Endodermal cell (in vitro differentiated cells): ENCODE measurements at regions not wholly inside any gene's neighbourhood (a gene's known extent, or its start where the extent isn't known, plus 50 kb on each side); places are given as distances from the start of the nearest gene placed in this dataset.

Source experiments
- DNase-seq: peaks from one replicate; pipeline ENCODE4 v3.0.0-alpha.2; 2017
- H3K27ac ChIP-seq: 2 replicates; pipeline ENCODE4 v1.5.1; 2013; ENCODE audit warnings: mild to moderate bottlenecking, low read depth, low read length, moderate library complexity
- H3K27me3 ChIP-seq: 2 replicates; pipeline ENCODE4 v1.6.1; 2013; ENCODE audit warnings: mild to moderate bottlenecking, low read length, moderate library complexity; ENCODE audit not compliant: insufficient read depth, control insufficient read depth, poor library complexity, severe bottlenecking
- H3K36me3 ChIP-seq: 2 replicates; pipeline ENCODE4 v1.7.0; 2013; ENCODE audit warnings: mild to moderate bottlenecking, low read length, moderate library complexity; ENCODE audit not compliant: control insufficient read depth, insufficient read depth
- H3K4me1 ChIP-seq: one replicate; pipeline ENCODE4 v1.7.0; 2013; ENCODE audit warnings: low read length; ENCODE audit not compliant: control insufficient read depth, insufficient read depth
- H3K4me3 ChIP-seq: 2 replicates; pipeline ENCODE4 v1.5.1; 2013; ENCODE audit warnings: mild to moderate bottlenecking, low read length, moderate library complexity
- H3K9ac ChIP-seq: 2 replicates; pipeline ENCODE4 v1.6.1; 2013; ENCODE audit warnings: mild to moderate bottlenecking, low read length, moderate library complexity; ENCODE audit not compliant: poor library complexity, severe bottlenecking; ENCODE audit errors: extremely low read depth
- H3K9me3 ChIP-seq: 2 replicates; pipeline ENCODE4 v1.6.1; 2013; ENCODE audit warnings: mild to moderate bottlenecking, low read length, moderate library complexity; ENCODE audit not compliant: control insufficient read depth
- H3K27ac Mint-ChIP-seq: 2 replicates; pipeline ENCODE4 v1.8.0; 2020; ENCODE audit warnings: mixed read lengths
- H3K27me3 Mint-ChIP-seq: 2 replicates; pipeline ENCODE4 v1.8.0; 2021; ENCODE audit warnings: mild to moderate bottlenecking, mixed read lengths; ENCODE audit not compliant: insufficient read depth
- H3K36me3 Mint-ChIP-seq: 2 replicates; pipeline ENCODE4 v1.8.0; 2020; ENCODE audit warnings: low read depth, mixed read lengths
- H3K4me1 Mint-ChIP-seq: 2 replicates; pipeline ENCODE4 v1.8.0; 2020; ENCODE audit warnings: mixed read lengths
- H3K4me3 Mint-ChIP-seq: 2 replicates; pipeline ENCODE4 v1.8.0; 2020; ENCODE audit warnings: mild to moderate bottlenecking, moderate library complexity, mixed read lengths
- H3K9me3 Mint-ChIP-seq: 2 replicates; pipeline ENCODE4 v1.8.0; 2020; ENCODE audit warnings: mild to moderate bottlenecking, mixed read lengths
- WGBS, 2 experiments: methylation state at CpG; one replicate each; pipeline versions ENCODE4 v1.1.5 to v1.1.7; 2013; ENCODE audit warnings: missing lambda C conversion rate in 2 of 2, mixed read lengths in 1 of 2; ENCODE audit not compliant: insufficient coverage in 1 of 2, insufficient read length in 1 of 2; 5-methylcytosine and 5-hydroxymethylcytosine counted together
- TF ChIP-seq, protein P1 (sequence below): fragments of 200-600 bp; sonication (generic); conservative IDR thresholded peaks from 2 replicates; pipeline ENCODE4 v1.5.0; 2021; ENCODE audit warnings: antibody characterized with exemption, mild to moderate bottlenecking

DNA sequence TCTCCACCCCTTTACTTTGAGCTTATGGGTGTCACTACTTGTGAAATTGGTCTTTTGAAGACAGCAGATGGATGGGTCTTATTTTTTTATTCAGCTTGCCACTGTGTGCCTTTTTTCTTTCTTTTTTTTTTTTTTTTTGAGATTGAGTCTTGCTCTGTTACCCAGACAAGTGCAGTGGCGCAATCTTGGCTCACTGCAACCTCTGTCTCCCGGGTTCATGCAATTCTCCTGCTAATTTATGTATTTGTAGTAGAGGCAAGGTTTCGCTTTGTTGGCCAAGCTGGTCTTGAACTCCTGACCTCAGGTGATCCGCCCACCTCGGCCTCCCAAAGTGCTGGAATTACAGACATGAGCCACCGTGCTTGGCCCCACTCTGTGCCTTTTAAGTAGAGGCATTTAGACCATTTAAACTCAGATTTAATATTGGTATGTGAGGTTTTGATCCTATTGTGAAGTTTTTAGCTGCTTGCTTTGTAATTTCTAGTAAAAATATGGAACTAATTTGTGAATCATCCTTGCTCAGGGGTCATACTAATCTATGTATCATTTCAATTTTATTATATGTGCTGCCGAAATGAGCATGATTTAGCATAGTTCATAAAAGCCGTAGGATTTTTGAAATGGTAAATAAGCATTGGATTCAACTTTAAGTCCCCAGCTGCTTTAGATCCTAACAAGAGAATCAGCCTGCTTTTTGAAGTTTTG lies 584.5 kb downstream of the SLITRK1 start:
- Mint-ChIP-seq H3K27me3 (no peaks in the 10 kb centered on the region), H3K4me1 (no peaks in the 10 kb centered on the region), H3K9me3 (peaks cover 8% of the 10 kb centered on the region), H3K27ac (no peak overlapping the region), H3K4me3 (no peak overlapping the region), H3K36me3 (no peaks in the 10 kb centered on the region)
- DNase-seq: no peak
- H3K9me3 ChIP-seq: peaks cover 4% of the 10 kb centered on the region
- no peaks in the 10 kb centered on the region for H3K27me3 ChIP-seq
- WGBS, 2 experiments: 88% methylated on average over 4 to 8 of the region's 8 CpGs
- TF ChIP-seq, protein P1, sequence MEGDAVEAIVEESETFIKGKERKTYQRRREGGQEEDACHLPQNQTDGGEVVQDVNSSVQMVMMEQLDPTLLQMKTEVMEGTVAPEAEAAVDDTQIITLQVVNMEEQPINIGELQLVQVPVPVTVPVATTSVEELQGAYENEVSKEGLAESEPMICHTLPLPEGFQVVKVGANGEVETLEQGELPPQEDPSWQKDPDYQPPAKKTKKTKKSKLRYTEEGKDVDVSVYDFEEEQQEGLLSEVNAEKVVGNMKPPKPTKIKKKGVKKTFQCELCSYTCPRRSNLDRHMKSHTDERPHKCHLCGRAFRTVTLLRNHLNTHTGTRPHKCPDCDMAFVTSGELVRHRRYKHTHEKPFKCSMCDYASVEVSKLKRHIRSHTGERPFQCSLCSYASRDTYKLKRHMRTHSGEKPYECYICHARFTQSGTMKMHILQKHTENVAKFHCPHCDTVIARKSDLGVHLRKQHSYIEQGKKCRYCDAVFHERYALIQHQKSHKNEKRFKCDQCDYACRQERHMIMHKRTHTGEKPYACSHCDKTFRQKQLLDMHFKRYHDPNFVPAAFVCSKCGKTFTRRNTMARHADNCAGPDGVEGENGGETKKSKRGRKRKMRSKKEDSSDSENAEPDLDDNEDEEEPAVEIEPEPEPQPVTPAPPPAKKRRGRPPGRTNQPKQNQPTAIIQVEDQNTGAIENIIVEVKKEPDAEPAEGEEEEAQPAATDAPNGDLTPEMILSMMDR: no peak
- H3K9ac ChIP-seq: no peak overlapping the region
- H3K27ac ChIP-seq: no peak overlapping the region
- no peaks in the 10 kb centered on the region for H3K36me3 ChIP-seq
- no peaks in the 10 kb centered on the region for H3K4me1 ChIP-seq
- H3K4me3 ChIP-seq: no peak overlapping the region

DNA sequence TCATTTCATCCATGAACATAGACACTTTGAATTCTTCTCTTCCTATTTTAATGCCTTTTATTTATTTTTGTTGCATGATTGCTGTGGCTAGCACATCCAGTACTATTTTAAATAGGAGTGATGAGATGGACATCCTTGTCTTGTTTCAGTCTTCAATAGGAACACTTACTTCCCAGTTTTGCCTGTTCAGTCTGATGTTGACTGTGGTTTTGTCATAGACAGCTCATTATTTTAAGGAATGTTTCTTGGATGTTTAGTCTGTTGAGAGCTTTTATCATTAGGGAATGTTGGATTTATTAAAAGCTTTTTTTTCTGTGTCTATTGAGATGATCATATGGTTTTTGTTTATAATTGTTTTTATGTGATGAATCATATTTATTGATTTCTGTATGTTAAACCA lies 586.6 kb downstream of the SLITRK1 start:
- Histone ChIP-seq H3K9me3 (peaks cover 4% of the 10 kb centered on the region), H3K27ac (no peak overlapping the region), H3K4me3 (no peak overlapping the region), H3K9ac (no peak overlapping the region), H3K36me3 (no peaks in the 10 kb centered on the region), H3K4me1 (no peaks in the 10 kb centered on the region), H3K27me3 (no peaks in the 10 kb centered on the region)
- Mint-ChIP-seq H3K9me3 (peaks cover 8% of the 10 kb centered on the region), H3K36me3 (no peaks in the 10 kb centered on the region), H3K4me3 (no peak overlapping the region), H3K27me3 (no peaks in the 10 kb centered on the region), H3K27ac (no peak overlapping the region), H3K4me1 (no peaks in the 10 kb centered on the region)
- DNase-seq: no peak
- TF ChIP-seq, protein P1: no peak

DNA sequence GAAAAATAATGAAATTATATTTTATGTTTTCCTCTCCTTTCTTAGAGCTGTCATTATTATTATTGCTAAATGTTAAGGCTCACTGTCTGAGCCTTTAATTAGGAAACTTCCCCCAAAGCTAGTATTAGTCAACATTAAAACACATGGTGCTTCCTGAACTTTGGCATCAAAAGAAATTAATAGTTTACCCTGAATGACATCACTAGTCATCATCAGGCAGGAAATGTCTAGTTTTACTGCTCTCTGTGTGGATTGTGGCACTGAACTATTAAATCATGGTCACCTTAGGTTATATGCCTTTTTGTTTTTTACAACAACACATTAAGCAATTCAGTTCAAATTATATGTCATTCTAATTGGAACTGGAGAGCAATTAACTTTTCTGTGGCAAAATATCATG lies 595.5 kb downstream of the SLITRK1 start:
- no peak overlapping the region for H3K4me3 Mint-ChIP-seq
- H3K27ac Mint-ChIP-seq: no peak overlapping the region
- no peaks in the 10 kb centered on the region for H3K4me1 Mint-ChIP-seq

More for the DNA sequence above, 595.5 kb downstream of the SLITRK1 start:
- no peaks in the 10 kb centered on the region for H3K9me3 Mint-ChIP-seq
- H3K36me3 ChIP-seq: no peaks in the 10 kb centered on the region
- H3K27ac ChIP-seq: no peak overlapping the region
- no peaks in the 10 kb centered on the region for H3K36me3 Mint-ChIP-seq
- no peaks in the 10 kb centered on the region for H3K4me1 ChIP-seq
- no peaks in the 10 kb centered on the region for H3K27me3 Mint-ChIP-seq
- no peaks in the 10 kb centered on the region for H3K27me3 ChIP-seq
- no peak for DNase-seq
- TF ChIP-seq, protein P1: no peak
- H3K9ac ChIP-seq: no peak overlapping the region
- no peaks in the 10 kb centered on the region for H3K9me3 ChIP-seq
- H3K4me3 ChIP-seq: no peak overlapping the region
